ENCODE measurements at regions not wholly inside any gene's neighbourhood (a gene's known extent, or its start where the extent isn't known, plus 50 kb on each side); places are given as distances from the start of the nearest gene placed in this dataset.

DNA sequence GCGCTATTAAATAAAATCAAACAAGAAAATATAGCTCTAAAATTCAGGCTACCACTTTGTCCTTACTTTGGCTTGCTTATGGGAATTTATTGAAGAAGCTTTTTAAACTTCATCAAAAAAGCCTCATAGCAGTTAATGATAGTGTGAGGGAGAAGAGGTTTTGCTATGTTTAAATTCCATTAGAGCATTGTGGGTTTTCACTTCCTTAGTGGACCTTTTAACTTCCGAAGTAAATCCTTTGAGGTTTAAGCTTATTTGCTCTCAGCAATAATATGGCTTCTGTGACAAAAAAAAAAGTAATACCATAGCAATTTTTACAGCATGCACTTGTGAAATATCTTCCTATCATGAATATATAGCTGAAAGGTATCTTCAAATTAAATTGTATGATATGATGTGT, 120.2 kb upstream of the NDST4 start:
- no peak overlapping the region for H3K4me3 ChIP-seq (ENCODE audit: low read depth, low read length)
- ChIA-PET CTCF (no interaction called here), POLR2A (no interaction called here)
- TF ChIP-seq CTCF (IDR thresholded peaks at IDR 0.05; ENCODE audit: insufficient read depth, low read length, missing control alignments) = no peak
- no peak for DNase-seq (ENCODE audit: low read depth, low spot score)

GRCh38 chr4:115229873-115230272, 116.5 kb upstream of the NDST4 start:
- ChIA-PET CTCF (no interaction called here), POLR2A (no interaction called here)
- DNase-seq (ENCODE audit: low read depth, low spot score) = no peak
- no peak for TF ChIP-seq CTCF (IDR thresholded peaks at IDR 0.05; ENCODE audit: insufficient read depth, low read length, missing control alignments)
- no peak overlapping the region for H3K4me3 ChIP-seq (ENCODE audit: low read depth, low read length)

GRCh38 chr4:115228851-115229250, 115.4 kb upstream of the NDST4 start:
- POLR2A ChIA-PET = no interaction called here
- CTCF ChIA-PET = no interaction called here
- DNase-seq (ENCODE audit: low read depth, low spot score) = no peak
- TF ChIP-seq CTCF (IDR thresholded peaks at IDR 0.05; ENCODE audit: insufficient read depth, low read length, missing control alignments) = no peak
- no peak overlapping the region for H3K4me3 ChIP-seq (ENCODE audit: low read depth, low read length)

GRCh38 chr4:115222061-115222460, 108.6 kb upstream of the NDST4 start:
- DNase-seq (ENCODE audit: low read depth, low spot score) = no peak
- ChIA-PET POLR2A (no interaction called here), CTCF (no interaction called here)
- TF ChIP-seq CTCF (IDR thresholded peaks at IDR 0.05; ENCODE audit: insufficient read depth, low read length, missing control alignments) = no peak
- H3K4me3 ChIP-seq (ENCODE audit: low read depth, low read length) = no peak overlapping the region

DNA sequence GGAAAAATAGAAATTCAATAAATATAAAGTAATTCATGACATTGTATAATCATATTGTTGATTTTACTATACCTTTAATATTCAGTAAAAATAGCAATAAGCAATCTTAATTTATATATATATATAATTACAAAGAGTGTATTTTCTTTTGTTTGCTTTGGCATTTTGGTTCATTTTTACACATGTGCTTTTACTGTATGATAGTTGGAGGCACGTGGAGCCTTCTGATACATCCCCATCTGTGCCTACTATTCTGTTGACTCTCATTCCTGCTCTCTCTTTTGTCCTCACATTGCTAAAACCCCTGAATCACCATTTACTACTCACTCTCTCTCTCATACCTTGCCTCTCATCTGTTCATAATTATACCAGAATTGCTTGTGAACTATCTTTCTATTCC, 106.4 kb upstream of the NDST4 start:
- CTCF ChIA-PET = no interaction called here
- no peak for DNase-seq (ENCODE audit: low read depth, low spot score)
- POLR2A ChIA-PET = no interaction called here
- TF ChIP-seq CTCF (IDR thresholded peaks at IDR 0.05; ENCODE audit: insufficient read depth, low read length, missing control alignments) = no peak
- no peak overlapping the region for H3K4me3 ChIP-seq (ENCODE audit: low read depth, low read length)

DNA sequence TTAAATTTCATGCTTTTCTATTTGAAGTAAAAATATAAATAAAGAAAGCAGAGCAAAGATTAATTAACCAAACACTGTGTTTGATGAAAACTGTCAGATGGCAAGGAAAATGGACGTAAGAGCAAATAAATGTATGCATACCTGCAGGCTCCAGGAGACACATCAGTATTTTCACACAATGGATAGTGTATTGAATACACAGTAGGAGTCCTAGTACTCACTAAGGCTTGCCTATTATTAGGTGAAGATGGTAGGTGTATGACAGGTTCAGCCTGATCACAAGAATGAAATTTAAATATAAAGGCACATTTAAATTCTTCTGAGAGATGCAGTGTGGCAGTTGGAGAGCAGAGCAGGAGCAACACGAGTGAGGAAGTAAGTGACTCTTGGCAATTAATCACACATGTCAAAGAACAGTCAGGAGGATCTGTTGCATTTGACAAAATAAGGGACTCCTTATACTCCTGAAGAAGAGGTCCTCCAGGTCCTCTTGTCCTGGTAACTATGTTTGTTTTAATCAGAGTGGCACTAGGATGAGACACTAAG, 106.0 kb upstream of the NDST4 start:
- no peak for TF ChIP-seq CTCF (IDR thresholded peaks at IDR 0.05; ENCODE audit: insufficient read depth, low read length, missing control alignments)
- DNase-seq (ENCODE audit: low read depth, low spot score) = no peak
- ChIA-PET POLR2A (no interaction called here), CTCF (no interaction called here)
- no peak overlapping the region for H3K4me3 ChIP-seq (ENCODE audit: low read depth, low read length)

All from AG04449 (cell line).